ENCODE measurements at regions not wholly inside any gene's neighbourhood (a gene's known extent, or its start where the extent isn't known, plus 50 kb on each side); places are given as distances from the start of the nearest gene placed in this dataset.

- no peak for DNase-seq (ENCODE audit: low spot score in 2 of 2)
- no peak for FAIRE-seq
These were observed 169.7 kb downstream of the NXPE2 start for GRCh38 chr11:114848027-114848426.

DNA sequence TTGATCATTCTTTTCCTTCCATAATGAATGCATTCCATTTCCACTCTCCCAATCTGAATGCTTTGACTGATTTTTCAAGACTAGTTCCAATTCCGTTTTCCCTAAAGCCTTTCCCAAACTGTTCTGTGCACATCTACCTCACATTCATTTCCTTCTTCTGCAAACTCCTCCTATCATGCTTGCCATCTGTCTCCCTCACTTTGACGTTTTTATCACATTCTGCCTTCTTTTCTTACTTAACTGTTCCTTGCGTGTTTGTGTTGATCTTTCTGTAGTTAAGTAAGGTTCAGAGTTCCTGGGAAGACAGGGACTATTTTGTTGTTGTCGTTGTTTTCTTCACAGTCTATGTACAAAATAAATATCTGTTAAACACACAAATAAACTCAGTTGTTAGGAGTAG is 179.0 kb downstream of the NXPE2 start:
- DNase-seq (ENCODE audit: low spot score in 2 of 2), result no peak
- no peak for FAIRE-seq

- no peak for DNase-seq (ENCODE audit: low spot score in 2 of 2)
- FAIRE-seq, result no peak
These were observed 186.6 kb downstream of the NXPE2 start for GRCh38 chr11:114864896-114865295.

GRCh38 chr11:114876234-114876633 is 197.9 kb downstream of the NXPE2 start:
- no peak for DNase-seq (ENCODE audit: low spot score in 2 of 2)

DNA sequence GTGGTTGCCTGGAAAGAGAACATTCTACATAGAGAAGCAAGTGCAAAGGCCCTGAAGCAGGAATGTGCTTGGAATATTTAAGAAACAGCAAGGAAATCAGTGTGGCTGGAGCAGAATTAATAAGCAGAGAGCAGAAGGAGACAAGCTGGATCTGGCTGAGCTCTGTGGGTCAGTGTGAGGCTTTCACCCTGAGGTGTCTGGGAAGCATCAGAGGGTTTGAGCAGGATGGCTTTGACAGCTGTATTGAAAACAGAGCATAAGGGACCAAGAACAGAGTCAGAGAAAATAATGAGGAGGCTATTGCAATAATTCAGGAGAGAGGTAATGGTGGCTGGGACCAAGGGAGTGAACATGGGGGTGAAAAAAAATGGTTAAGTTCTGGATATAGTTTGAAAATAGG is 199.6 kb downstream of the NXPE2 start:
- DNase-seq (ENCODE audit: low spot score in 2 of 2) (no peak), FAIRE-seq (no peak)

More at GRCh38 chr11:114876234-114876633, 197.9 kb downstream of the NXPE2 start:
- FAIRE-seq, result no peak

DNA sequence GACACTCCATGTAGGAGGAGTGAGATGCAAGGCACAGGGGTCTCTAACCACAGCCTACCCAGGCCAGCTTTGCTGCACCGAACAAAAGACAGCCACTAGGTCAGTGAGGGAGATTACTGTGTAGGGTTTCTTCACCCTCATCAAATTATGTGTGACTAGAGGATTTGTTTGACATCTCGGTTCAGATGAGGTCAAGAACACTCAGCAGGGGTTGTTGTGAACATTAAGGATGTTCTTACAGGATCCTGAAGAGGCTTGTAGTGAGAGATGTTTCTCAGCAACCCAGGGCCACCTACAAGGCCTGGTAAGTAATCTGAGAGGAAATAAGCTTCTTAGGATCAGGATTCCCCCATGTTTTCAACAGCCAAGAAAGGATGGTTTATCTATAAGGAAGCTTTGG is 202.1 kb downstream of the NXPE2 start:
- no peak for DNase-seq (ENCODE audit: low spot score in 2 of 2)
- FAIRE-seq, result no peak

- no peak for FAIRE-seq
- DNase-seq (ENCODE audit: low spot score in 2 of 2), result no peak
These were observed 205.1 kb downstream of the NXPE2 start for GRCh38 chr11:114883472-114883871.

DNA sequence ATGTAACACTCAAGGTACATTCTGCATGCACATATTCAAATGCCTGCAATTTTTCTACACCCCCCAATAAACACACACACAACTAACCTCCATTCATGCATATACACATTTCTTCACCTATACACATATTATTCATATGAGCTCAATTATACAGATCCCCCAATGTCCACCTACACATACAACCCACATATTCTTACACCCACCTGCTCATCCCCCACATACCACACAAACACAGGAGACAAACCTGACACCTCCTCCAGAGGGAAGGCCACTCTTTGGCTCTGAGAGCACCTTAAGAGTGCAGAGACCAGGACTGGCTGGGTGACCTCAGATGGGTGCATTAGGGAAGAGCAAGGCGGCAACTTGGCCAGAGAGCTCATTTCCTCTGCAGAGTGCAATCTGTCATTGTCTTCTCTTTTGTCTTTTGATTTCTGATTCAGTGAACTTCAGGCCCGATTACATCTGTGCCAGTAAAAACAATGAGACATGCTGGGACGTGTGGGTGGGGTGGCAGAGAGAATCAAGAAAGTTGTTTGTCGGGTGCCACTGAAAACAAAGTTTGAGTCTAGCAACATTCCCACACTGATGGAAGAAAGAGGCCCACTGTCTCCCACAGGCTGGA is 208.4 kb downstream of the NXPE2 start:
- DNase-seq (ENCODE audit: low spot score in 2 of 2) (no peak), FAIRE-seq (no peak)

DNA sequence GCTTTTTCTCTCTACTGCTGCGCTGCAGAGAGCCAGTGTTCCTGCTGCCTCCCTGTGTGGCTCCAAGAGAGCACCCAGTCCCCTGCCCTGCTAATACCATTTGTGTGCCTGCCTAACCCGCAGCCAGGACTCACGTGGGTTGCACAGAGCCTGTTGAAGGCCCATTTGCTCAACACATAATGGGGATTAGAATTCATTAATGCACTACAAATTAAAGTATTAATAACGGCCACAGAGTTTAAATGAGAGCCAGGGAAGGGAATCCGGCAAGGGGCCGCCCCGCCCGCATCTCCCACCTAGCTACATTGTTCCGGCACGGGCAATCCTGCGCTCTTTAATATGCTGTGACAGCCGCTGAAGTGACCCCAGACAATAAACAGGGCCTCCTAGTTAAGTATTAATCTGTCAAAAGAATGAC is 211.3 kb downstream of the NXPE2 start:
- DNase-seq (ENCODE audit: low spot score in 2 of 2) (no peak), FAIRE-seq (no peak)

GRCh38 chr11:114890038-114890437 is 211.7 kb downstream of the NXPE2 start:
- FAIRE-seq (no peak), DNase-seq (ENCODE audit: low spot score in 2 of 2) (no peak)

GRCh38 chr11:114891911-114892310 is 213.6 kb downstream of the NXPE2 start:
- DNase-seq (ENCODE audit: low spot score in 2 of 2) (no peak), FAIRE-seq (no peak)

DNA sequence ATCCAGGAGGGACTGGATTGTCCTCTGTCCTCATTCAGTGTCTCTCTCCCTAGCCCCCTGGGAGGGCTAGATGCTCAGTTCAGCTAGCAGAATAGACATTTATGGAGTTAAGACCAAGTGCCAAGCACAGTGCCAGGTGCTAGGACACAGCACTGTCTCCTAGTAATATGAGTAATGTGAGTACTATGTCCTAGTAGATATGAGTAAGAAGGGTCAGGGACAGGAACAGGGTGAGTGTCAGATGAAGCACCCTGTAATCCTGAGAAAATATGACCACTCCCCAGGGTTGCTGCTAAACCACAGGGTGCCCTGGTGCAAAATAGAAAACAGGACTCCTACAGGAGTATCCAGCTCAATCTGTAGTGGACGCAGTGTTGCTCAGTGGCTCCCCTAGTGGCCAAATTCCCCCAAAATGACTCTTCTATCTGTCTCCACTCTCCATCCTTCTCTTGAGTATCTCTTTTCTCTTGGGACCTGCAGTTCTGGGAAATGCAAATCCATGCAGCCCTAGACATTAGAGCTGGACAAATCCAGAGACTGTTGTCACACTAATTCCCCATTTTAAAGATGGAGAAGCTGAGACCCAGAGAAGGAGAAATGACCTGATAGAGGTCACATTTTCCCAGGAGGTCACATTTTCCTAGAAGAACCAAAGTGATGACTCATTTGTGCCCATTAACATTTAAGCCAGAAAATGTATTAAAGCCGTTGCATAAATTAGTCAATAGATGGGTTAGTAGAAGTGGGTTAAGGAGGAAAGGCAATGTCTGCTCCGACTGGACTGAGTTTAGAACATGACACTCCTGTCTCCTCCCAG is 214.3 kb downstream of the NXPE2 start:
- no peak for DNase-seq (ENCODE audit: low spot score in 2 of 2)
- no peak for FAIRE-seq

DNA sequence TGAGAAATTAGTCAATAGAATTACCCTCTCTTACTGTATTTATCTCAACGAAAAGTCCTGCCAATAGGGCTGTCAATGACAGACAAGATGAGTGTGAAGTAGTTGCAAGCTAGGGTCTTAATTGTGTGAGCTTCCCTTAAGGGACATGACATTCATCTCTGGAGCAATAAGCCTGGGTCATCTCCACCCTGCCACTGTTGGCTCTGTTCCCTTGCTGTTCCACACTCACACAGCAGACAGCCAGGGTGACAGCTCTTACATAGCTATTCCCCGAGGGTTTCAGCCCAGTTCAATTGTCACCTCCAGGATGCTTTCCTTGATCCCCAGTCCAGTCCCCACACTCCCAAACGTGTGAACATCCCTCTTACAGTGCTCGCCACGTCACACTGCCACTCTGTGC is 215.0 kb downstream of the NXPE2 start:
- FAIRE-seq, result no peak

DNA sequence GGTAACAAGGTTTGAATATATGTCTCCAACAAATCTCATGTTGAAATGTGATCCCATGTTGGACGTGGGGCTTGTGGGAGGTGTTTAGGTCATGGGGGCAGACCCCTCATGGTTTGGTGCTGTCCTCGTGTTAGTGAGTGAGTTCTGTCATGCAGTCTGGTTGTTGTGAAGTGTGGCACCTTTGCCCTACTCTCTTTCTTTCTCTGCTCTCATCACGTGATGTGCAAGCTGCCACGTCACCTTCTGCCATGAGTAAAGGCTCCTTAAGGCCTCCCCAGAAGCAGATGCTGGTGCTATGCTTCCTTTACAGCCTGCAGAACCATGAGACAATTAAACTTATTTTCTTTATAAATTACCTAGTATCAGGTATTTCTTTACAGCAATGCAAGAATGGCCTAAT is 218.3 kb downstream of the NXPE2 start:
- DNase-seq (ENCODE audit: low spot score in 2 of 2), result no peak
- no peak for FAIRE-seq

More for the DNA sequence above, 215.0 kb downstream of the NXPE2 start:
- DNase-seq (ENCODE audit: low spot score in 2 of 2), result no peak

GRCh38 chr11:114909866-114910265 is 231.5 kb downstream of the NXPE2 start:
- FAIRE-seq, result no peak
- DNase-seq (ENCODE audit: low spot score in 2 of 2), result no peak

DNA sequence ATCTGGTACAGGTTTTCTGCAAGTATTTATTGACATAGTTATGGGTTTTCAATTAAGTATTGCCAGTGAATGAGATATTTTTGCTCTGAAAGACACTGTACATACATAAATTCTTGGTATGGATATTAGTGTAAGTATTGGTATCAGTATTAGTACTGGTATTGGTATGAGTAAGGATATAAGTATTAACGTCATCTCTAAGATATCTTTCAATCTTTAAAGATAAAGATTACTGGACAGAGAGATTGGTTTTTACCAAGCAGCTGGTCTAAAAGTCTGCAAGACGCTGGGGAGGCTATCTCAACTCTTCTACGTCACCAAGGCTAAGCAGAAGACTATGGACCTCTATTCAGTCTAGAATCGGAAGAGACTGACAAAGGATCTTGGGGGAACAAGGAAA is 234.5 kb downstream of the NXPE2 start:
- no peak for FAIRE-seq
- no peak for DNase-seq (ENCODE audit: low spot score in 2 of 2)

- FAIRE-seq, result no peak
- DNase-seq (ENCODE audit: low spot score in 2 of 2), result no peak
These were observed 236.1 kb downstream of the NXPE2 start for GRCh38 chr11:114914231-114915005.

DNA sequence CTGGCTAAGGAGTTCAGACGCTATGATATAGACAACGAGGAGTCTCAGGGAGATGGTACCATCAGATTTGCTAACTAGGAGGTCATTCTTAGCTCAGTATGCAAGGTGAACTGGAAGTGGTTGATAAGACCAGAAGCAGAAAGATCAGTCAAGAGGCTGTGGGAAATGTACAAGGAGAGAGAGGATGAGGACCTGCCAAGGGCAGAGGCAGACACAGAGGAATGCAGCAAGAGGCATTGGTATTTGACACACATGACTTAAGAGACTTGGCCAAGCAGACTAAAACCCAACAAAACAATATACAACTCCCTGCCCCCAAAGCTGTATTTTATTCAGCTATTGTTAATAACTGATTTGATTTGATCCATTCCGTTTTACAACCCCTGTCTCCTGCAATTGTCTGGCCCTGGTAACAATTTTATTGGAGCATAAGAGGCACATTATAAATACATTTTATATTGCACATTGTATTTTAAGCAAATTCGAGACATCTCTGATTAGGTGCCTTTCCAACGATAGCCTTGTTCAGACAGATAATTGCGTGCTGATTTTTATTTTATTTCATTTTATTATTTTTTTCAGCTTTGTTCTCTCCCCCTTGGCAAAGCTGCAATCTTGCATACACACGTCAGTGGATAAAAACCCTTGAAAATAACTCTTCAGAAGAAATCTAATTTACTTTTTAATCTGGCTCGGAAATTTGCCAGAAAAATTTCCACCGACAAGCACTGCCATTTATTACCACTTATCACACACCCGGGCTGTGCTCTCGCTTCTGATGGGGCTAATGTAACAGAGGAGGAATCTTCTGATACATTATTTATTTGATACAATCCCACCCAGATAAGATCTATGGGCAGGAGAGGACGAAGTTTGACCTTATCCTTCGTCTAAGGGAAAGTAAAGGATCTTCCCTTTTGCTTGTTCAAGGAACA is 237.8 kb downstream of the NXPE2 start:
- no peak for FAIRE-seq
- DNase-seq (ENCODE audit: low spot score in 2 of 2), result no peak

DNA sequence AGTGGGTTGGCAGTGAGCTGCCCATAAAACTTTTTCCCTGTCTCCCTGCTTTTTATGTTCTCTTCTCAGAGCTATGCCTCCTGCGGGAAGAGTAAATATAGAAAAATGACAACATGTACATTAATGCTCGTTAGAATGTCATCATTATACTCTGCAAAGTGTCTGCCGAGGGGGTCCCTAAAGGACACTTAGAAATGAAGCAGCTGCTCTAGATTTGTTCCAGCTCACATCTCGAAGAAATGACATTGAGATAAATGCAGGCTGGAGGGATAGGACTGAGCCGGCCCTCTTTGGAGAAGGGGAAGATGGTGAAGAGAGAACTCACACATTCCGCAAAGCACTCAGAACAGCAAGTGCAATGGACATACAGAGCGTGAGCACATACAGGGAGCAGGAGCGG is 240.0 kb downstream of the NXPE2 start:
- DNase-seq (ENCODE audit: low spot score in 2 of 2) (no peak), FAIRE-seq (no peak)

- no peak for FAIRE-seq
- DNase-seq (ENCODE audit: low spot score in 2 of 2), result no peak
These were observed 243.4 kb downstream of the NXPE2 start for GRCh38 chr11:114921697-114922096.

Measured in frontal cortex (tissue), 3 donors.